GM12874 (cell line): ENCODE measurements at regions not wholly inside any gene's neighbourhood (a gene's known extent, or its start where the extent isn't known, plus 50 kb on each side); places are given as distances from the start of the nearest gene placed in this dataset.

Experiments
- TF ChIP-seq, protein P1 (sequence below): IDR thresholded peaks from 2 replicates; pipeline ENCODE4 v1.5.1; 2011; ENCODE audit warnings: low read depth, mild to moderate bottlenecking, control low read depth, low read length, moderate library complexity; ENCODE audit not compliant: insufficient read depth

GRCh38 chr1:29900712-29901111 is 664.4 kb downstream of the PTPRU start:
- TF ChIP-seq, protein P1, sequence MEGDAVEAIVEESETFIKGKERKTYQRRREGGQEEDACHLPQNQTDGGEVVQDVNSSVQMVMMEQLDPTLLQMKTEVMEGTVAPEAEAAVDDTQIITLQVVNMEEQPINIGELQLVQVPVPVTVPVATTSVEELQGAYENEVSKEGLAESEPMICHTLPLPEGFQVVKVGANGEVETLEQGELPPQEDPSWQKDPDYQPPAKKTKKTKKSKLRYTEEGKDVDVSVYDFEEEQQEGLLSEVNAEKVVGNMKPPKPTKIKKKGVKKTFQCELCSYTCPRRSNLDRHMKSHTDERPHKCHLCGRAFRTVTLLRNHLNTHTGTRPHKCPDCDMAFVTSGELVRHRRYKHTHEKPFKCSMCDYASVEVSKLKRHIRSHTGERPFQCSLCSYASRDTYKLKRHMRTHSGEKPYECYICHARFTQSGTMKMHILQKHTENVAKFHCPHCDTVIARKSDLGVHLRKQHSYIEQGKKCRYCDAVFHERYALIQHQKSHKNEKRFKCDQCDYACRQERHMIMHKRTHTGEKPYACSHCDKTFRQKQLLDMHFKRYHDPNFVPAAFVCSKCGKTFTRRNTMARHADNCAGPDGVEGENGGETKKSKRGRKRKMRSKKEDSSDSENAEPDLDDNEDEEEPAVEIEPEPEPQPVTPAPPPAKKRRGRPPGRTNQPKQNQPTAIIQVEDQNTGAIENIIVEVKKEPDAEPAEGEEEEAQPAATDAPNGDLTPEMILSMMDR, result no peak

- TF ChIP-seq, protein P1, result no peak
Observed at GRCh38 chr1:29900104-29900679, 663.9 kb downstream of the PTPRU start.

DNA sequence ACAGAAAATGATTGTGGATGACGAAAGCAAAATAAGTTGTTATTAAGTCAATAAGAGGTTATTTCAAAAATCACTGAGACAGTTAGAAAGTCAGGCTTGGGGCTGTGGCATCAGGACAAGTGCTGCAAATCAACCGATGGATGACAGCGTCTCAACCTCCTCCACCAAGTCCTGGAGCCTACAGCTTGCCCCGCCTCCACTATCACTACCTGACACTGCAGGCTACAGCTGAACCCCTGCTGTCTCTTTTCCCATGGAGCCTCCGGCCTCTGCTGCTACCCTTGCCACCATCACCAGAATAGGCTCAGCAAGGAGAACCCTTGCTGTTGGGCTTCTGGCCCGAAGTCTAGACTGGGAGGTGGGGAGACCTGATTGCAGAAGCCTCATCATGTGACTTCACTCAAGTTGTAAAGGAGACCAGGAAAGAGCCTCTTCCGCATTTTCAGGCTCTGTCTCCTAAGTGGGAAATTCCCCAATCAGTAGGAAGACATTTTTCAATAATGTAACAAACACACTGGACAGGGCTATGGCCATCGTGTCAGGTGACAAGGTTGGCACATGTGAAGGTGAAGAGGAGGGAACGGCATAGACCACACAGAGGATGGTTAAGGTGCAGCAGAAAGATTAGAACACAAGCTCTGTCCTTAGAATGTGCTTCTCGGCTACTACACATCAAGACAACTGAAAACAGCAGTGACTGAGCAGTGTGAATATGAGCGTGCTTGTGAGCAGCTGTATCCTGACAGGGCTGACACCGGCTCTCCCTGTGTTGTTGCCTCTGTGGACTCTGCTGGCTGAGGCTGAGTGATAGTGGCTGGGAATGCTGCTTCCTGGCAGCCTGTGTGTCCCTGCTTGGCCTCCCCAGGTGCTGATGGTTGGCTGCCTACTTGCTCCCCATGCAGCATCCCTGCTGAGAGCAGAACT is 660.7 kb downstream of the PTPRU start:
- TF ChIP-seq, protein P1, result no peak

- TF ChIP-seq, protein P1, result no peak
Observed at GRCh38 chr1:29896300-29896699, 660.0 kb downstream of the PTPRU start.

- TF ChIP-seq, protein P1, result no peak
Observed at GRCh38 chr1:29895201-29895600, 658.9 kb downstream of the PTPRU start.

GRCh38 chr1:29894311-29894710 is 658.0 kb downstream of the PTPRU start:
- TF ChIP-seq, protein P1, result no peak

DNA sequence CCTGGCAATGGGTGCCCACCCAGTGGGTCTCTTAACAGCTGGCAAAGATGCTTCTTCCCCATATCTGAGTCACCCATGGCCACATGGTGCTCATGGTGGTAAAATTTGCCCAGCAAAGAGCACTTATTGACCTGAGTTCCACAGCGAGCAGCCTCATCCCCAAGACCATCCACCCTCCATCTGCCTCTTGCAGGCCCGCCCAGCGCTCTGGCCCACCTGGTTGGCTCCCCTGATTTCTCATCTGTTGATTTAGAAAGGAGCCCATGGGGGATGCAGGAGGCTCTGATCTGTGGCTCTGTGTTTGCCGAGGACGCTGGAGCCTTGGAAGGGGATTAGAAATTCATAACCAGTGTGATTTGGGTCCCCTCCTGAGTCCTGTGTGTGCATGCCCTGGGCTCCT is 657.5 kb downstream of the PTPRU start:
- TF ChIP-seq, protein P1, result no peak
